IPS-18a (cell line): ENCODE measurements at regions not wholly inside any gene's neighbourhood (a gene's known extent, or its start where the extent isn't known, plus 50 kb on each side); places are given as distances from the start of the nearest gene placed in this dataset.
"Not testable (repeated sequence)": the region's sequence is repeated elsewhere in the genome, so short reads cannot be mapped to it uniquely, and the experiment has no call there.

Experiments
- H3K27ac ChIP-seq: one replicate; pipeline ENCODE4 v1.5.1; 2013; ENCODE audit warnings: low read length
- H3K27me3 ChIP-seq: one replicate; pipeline ENCODE4 v1.6.1; 2013; ENCODE audit warnings: mild to moderate bottlenecking, low read length; ENCODE audit not compliant: control insufficient read depth, insufficient read depth
- H3K36me3 ChIP-seq: one replicate; pipeline ENCODE4 v1.6.1; 2013; ENCODE audit warnings: low read depth, low read length; ENCODE audit not compliant: control insufficient read depth
- H3K4me1 ChIP-seq: one replicate; pipeline ENCODE4 v1.6.1; 2013; ENCODE audit warnings: low read depth, low read length; ENCODE audit not compliant: control insufficient read depth
- H3K4me3 ChIP-seq: one replicate; pipeline ENCODE4 v1.5.1; 2013; ENCODE audit warnings: low read length
- H3K9ac ChIP-seq: one replicate; pipeline ENCODE4 v1.6.1; 2013; ENCODE audit warnings: mild to moderate bottlenecking, low read length, moderate library complexity
- H3K9me3 ChIP-seq: one replicate; pipeline ENCODE4 v1.6.1; 2013; ENCODE audit warnings: low read depth, low read length; ENCODE audit not compliant: control insufficient read depth

DNA sequence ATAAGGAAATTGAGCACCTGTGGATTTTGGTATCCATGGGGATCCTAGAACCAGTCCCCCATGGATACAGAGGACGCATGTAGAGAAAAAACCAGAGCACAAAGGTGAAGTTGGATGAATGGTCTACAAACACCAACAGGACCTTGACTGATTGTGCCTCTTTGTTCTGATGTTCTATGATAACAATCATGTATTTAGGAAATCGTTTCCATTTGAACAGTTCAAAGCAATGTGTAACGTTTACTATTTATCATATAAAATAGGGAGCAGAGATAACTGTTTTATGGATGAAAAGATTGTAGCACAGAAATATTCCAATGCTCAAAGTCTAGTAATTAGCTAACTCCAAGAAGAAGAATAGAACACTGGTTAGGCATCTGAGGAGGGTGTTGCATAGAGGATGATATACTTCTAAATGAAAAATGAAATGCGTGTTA is 116.3 kb upstream of the FN1 start:
- H3K36me3 ChIP-seq = no peaks in the 10 kb centered on the region
- H3K27me3 ChIP-seq = no peaks in the 10 kb centered on the region
- H3K4me3 ChIP-seq = no peak overlapping the region
- no peaks in the 10 kb centered on the region for H3K9me3 ChIP-seq
- H3K27ac ChIP-seq = no peak overlapping the region
- H3K9ac ChIP-seq = no peak overlapping the region
- H3K4me1 ChIP-seq = no peaks in the 10 kb centered on the region

DNA sequence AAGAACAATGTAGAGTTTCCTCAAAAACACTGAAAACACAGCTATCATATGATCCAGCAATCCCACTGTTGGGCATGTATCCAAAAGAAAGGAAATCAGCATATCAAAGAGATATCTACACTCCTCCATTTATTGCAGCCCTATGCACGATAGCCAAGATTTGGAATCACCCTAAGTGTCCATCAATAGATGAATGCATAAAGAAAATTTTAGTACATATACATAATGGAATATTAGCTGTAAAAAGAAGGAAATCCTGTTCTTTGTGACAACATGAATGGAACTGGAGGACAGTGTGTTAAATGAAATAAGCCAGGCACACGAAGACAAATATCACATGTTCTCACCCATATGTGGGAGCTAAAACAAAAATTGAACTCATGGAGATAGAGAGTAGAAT is 114.5 kb upstream of the FN1 start:
- H3K27me3 ChIP-seq = no peaks in the 10 kb centered on the region
- H3K4me3 ChIP-seq = no peak overlapping the region
- H3K27ac ChIP-seq = no peak overlapping the region
- no peak overlapping the region for H3K9ac ChIP-seq
- no peaks in the 10 kb centered on the region for H3K9me3 ChIP-seq
- no peaks in the 10 kb centered on the region for H3K36me3 ChIP-seq
- peaks cover 10% of the 10 kb centered on the region for H3K4me1 ChIP-seq

DNA sequence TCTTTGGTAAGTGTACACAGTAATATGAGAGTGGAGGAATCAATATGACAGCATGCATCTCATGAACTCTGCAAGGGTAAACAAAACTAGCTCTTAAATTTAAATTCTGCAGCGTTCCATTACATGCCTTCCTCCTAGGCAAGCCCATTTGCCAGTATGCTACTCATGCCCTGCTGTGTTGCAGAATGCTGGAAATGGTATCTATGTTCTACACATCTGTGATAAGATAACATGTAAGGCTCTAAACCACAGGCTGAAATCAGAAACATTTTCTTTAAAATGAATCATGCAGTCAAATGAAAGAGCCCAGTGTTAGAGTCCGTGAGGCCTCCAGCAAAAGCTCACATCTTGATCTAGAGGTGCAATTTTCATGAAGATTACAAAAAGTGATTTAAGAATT is 112.8 kb upstream of the FN1 start:
- Histone ChIP-seq H3K9me3 (no peaks in the 10 kb centered on the region), H3K27ac (no peak overlapping the region), H3K36me3 (no peaks in the 10 kb centered on the region), H3K27me3 (no peaks in the 10 kb centered on the region), H3K4me1 (peaks cover 10% of the 10 kb centered on the region), H3K4me3 (no peak overlapping the region), H3K9ac (no peak overlapping the region)

DNA sequence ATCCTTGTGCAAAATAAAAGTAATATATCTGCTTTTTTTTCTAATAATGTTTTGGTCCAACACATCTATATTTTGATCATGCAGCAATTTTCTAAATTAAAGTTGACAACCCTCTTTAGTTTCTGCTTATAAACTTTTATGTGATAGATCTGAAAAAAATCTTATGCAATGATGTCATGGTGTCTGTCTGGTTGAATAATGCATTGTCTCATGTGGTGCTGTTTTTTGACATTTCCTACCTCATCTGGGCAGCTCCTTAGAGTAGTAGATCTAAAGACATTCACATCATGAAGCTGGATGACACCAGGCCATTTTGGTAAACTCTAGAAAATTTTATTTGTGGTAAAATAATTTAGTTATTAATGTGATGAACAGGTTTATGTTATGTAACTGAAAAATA is 106.8 kb upstream of the FN1 start:
- Histone ChIP-seq H3K27me3 (no peaks in the 10 kb centered on the region), H3K27ac (no peak overlapping the region), H3K36me3 (no peaks in the 10 kb centered on the region), H3K9me3 (no peaks in the 10 kb centered on the region), H3K4me3 (no peak overlapping the region), H3K9ac (no peak overlapping the region), H3K4me1 (peaks cover 10% of the 10 kb centered on the region)

DNA sequence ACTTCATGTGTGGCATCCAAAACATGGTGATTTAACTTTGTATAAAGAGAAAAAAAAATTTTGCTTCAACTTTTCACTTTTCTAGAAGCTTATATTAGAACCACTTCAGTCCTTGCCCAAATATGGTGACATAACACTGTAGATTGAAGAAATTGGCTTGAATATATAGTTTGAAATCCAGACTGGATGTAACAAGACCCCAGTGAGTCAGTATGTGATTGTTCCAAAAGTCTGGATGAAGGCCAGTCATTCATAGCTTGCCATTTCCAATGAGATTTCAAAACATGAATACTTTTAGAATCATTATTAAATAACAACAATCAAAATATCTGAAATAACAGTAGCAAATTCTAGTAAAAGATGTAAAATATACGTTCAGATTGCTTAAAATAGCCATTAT is 104.8 kb upstream of the FN1 start:
- Histone ChIP-seq H3K4me1 (no peaks in the 10 kb centered on the region), H3K9me3 (no peaks in the 10 kb centered on the region), H3K36me3 (no peaks in the 10 kb centered on the region), H3K27ac (no peak overlapping the region), H3K4me3 (no peak overlapping the region), H3K27me3 (no peaks in the 10 kb centered on the region), H3K9ac (no peak overlapping the region)

DNA sequence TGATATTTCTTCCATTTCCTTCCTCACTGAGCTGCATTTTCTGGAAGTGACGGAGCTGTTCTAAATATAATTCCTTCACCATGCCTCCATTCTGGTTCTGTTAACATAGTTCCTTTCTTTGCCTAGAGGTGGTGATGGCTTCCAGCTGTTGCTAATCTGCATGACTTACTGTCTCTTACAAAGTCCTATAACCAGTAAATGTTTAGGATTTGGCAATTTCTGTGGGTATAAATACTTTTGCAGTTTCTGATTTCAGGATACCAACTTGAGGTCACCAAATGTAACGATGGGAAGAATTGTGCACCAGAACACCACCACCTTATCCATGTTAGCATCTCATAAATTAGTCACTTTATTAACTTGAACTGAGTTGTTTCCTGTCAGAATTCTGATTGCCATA is 101.7 kb upstream of the FN1 start:
- no peak overlapping the region for H3K4me3 ChIP-seq
- no peaks in the 10 kb centered on the region for H3K36me3 ChIP-seq
- no peaks in the 10 kb centered on the region for H3K4me1 ChIP-seq
- no peaks in the 10 kb centered on the region for H3K27me3 ChIP-seq
- H3K9me3 ChIP-seq = no peaks in the 10 kb centered on the region
- no peak overlapping the region for H3K27ac ChIP-seq
- no peak overlapping the region for H3K9ac ChIP-seq

DNA sequence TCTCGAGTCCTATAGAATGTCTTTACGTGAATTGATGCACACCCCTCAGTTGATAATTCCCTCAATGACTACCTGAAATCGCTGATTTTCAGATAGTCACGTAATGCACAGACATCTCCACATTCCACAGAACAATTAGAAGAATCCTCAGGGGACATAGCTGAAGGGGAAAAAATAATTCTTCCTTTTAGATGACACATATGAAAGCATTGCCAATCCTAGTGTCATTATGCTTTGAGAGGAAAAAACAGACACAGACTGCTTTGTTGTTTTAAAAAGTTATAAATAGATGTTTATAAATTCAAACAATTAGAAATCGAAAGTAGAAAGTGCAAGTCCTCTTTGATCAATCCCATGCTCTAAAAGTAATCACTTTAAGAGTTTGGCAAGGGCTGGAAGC is 100.6 kb upstream of the FN1 start:
- H3K36me3 ChIP-seq = no peaks in the 10 kb centered on the region
- H3K9me3 ChIP-seq = no peaks in the 10 kb centered on the region
- no peak overlapping the region for H3K9ac ChIP-seq
- no peaks in the 10 kb centered on the region for H3K27me3 ChIP-seq
- H3K27ac ChIP-seq = no peak overlapping the region
- no peaks in the 10 kb centered on the region for H3K4me1 ChIP-seq
- H3K4me3 ChIP-seq = no peak overlapping the region

DNA sequence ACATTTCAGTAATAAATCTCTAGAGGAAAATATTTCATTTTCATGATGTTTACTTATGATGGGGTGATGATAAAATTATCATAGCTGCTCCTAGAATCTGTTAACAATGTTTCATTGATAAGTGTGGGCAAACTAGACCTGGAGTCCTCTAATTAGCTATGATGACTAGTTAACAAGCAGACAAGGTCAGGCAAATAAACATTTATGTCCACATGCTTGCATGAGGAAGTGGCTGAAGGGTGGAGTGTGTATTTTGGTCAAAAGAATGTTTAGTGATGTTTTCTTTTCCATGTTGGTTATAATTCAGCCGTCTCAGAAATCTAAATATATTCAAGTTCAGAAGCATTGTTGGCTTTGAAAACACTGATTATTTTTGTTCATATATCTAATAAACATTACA is 99.9 kb upstream of the FN1 start:
- Histone ChIP-seq H3K4me3 (no peak overlapping the region), H3K4me1 (no peaks in the 10 kb centered on the region), H3K27ac (no peak overlapping the region)

DNA sequence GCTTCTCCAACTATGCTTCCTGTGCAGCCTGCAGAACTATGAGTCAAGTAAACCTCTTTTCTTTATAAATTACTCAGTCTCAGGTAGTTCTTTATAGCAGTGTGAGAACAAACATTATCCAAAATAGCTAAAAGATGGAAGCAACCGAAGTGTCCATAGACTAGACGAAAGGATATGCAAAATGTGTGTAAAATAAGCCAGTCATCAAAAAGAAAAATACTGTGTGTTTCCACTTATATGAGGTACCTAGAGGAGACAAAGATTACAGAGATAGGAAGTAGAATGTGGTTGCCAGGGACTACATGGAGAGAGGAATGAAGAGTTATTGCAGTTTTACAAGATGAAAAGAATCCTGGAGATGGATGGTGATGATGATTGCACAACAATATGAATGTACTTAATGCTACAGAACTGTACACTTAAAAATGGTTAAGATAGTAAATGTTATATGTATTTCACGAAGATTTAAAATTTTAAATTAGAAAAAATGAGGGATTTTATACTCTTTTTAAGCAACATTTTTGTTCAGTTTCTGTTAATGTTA is 99.3 kb upstream of the FN1 start:
- H3K27me3 ChIP-seq = no peaks in the 10 kb centered on the region
- no peak overlapping the region for H3K27ac ChIP-seq
- no peaks in the 10 kb centered on the region for H3K36me3 ChIP-seq
- no peaks in the 10 kb centered on the region for H3K4me1 ChIP-seq
- no peak overlapping the region for H3K9ac ChIP-seq
- H3K4me3 ChIP-seq = no peak overlapping the region
- H3K9me3 ChIP-seq = no peaks in the 10 kb centered on the region

More for the DNA sequence above, 99.9 kb upstream of the FN1 start:
- Histone ChIP-seq H3K27me3 (no peaks in the 10 kb centered on the region), H3K9ac (no peak overlapping the region), H3K9me3 (no peaks in the 10 kb centered on the region), H3K36me3 (no peaks in the 10 kb centered on the region)

DNA sequence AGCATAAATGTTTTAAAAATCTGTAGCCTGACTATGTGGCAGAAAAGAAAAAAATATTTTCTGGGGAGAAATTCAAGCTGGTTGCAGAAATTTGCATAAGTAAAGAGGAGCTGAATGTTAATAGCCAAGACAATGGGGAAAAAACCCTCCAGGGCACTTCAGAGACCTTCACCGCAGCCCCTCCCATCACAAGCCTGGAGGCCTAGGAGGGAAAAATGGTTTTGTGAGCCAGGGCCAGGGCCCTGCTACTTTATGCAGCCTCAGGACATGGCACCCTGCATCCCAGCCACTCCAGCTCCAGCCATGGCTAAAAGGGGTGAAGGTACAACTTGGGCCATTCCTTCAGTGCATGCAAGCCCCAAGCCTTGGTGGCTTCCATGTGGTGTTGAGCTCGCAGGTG is 97.8 kb upstream of the FN1 start:
- not testable (repeated sequence) for H3K27ac ChIP-seq, H3K4me1 ChIP-seq, H3K4me3 ChIP-seq, H3K9ac ChIP-seq, H3K9me3 ChIP-seq, H3K27me3 ChIP-seq, H3K36me3 ChIP-seq

DNA sequence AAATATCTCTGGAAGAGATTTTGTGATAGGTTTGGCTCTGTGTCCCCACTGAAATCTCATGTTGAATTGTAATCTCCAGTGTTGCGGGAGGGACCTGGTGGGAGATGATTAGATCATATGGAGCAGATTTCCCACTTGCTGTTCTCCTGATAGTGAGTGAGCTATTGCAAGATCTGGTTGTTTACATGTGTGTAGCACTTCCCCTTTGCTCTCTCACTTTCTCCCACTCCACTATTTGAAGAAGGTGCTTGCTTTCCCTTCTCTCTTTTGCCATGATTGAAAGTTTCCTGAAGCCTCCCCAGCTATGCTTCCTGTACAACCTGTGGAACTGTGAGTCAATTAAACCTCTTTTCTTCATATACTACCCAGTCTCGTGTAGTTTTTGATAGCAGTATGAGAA is 97.0 kb upstream of the FN1 start:
- no peaks in the 10 kb centered on the region for H3K27me3 ChIP-seq
- H3K4me1 ChIP-seq = no peaks in the 10 kb centered on the region
- H3K36me3 ChIP-seq = no peaks in the 10 kb centered on the region
- H3K27ac ChIP-seq = no peak overlapping the region
- H3K4me3 ChIP-seq = no peak overlapping the region
- H3K9me3 ChIP-seq = no peaks in the 10 kb centered on the region
- no peak overlapping the region for H3K9ac ChIP-seq

DNA sequence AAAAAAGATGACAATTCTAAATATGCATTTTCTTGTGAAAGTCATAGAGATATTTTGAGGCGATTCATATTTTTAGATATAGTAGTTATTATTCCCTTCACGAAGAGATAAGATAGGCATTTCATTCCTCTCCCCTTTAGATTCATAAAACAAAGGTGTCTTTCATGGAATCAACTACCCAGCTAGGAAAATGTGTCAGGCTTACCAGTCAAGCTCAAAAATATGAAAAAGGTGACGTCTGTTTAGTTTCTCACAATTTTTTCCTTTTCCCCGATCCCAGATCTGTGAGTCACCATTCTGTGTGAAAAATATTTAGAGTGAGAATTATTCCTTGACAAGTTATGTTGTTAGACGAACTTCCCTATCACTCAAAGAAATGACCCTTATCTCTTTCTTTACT is 95.4 kb upstream of the FN1 start:
- H3K9ac ChIP-seq = no peak overlapping the region
- H3K9me3 ChIP-seq = no peaks in the 10 kb centered on the region
- H3K4me1 ChIP-seq = no peaks in the 10 kb centered on the region
- no peak overlapping the region for H3K4me3 ChIP-seq
- no peaks in the 10 kb centered on the region for H3K27me3 ChIP-seq
- no peak overlapping the region for H3K27ac ChIP-seq
- no peaks in the 10 kb centered on the region for H3K36me3 ChIP-seq
